SK-N-MC (cell line): ENCODE measurements at regions not wholly inside any gene's neighbourhood (a gene's known extent, or its start where the extent isn't known, plus 50 kb on each side); places are given as distances from the start of the nearest gene placed in this dataset.

Source experiments
- EZH2 ChIP-seq: fragments of 200-600 bp; sonication (generic); IDR thresholded peaks from one replicate; pipeline ENCODE4 v1.6.1; 2017; ENCODE audit warnings: antibody characterized with exemption
- POLR2AphosphoS5 ChIP-seq: IDR thresholded peaks from 2 replicates; pipeline ENCODE4 v1.6.1; 2012; ENCODE audit warnings: mild to moderate bottlenecking, low read depth, low read length, borderline replicate concordance

- no peak for TF ChIP-seq EZH2
- TF ChIP-seq POLR2AphosphoS5: no peak
Measured at GRCh38 chr4:58553679-58554078, 1443.5 kb upstream of the IGFBP7 start.
